Hematopoietic multipotent progenitor cell treated with erythropoietin and hydrocortisone succinate and interleukin-3 and kit ligand, for 8 days (in vitro differentiated cells): ENCODE measurements at regions not wholly inside any gene's neighbourhood (a gene's known extent, or its start where the extent isn't known, plus 50 kb on each side); places are given as distances from the start of the nearest gene placed in this dataset.

Experiments used
- DNase-seq: peaks from one replicate; pipeline ENCODE4 v3.0.0-alpha.2; 2015

DNA sequence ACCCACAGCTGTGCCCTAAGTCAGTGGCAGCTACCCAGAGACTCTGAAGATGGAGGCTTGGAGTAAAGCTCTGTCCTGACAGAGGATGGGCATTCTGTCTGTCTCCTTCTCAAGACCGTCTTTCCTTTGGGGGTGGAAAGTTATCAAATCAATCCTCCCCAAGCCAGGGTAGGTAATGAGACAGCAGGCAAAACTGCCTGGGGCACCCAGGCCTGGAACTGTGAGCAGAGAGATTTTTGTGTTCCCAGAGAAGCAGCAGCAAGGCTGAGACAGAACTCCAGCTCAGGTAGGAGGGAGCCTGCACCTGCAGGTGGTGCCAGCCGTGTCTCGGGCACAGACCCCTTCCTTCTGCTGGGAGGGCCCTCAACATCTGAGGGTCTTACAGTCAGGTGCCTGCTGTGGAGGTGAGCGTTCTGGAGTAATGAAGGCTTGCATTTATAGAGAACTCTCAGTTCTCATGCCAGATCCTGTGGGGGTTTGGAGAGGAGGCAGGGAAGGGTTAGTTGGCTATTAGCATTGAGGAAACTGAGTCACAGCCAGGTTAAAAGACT is 95.6 kb downstream of the RIPK4 start:
- no peak for DNase-seq

GRCh38 chr21:41670056-41670805 is 96.6 kb downstream of the RIPK4 start:
- DNase-seq: no peak

GRCh38 chr21:41669533-41669830 is 97.4 kb downstream of the RIPK4 start:
- no peak for DNase-seq

DNA sequence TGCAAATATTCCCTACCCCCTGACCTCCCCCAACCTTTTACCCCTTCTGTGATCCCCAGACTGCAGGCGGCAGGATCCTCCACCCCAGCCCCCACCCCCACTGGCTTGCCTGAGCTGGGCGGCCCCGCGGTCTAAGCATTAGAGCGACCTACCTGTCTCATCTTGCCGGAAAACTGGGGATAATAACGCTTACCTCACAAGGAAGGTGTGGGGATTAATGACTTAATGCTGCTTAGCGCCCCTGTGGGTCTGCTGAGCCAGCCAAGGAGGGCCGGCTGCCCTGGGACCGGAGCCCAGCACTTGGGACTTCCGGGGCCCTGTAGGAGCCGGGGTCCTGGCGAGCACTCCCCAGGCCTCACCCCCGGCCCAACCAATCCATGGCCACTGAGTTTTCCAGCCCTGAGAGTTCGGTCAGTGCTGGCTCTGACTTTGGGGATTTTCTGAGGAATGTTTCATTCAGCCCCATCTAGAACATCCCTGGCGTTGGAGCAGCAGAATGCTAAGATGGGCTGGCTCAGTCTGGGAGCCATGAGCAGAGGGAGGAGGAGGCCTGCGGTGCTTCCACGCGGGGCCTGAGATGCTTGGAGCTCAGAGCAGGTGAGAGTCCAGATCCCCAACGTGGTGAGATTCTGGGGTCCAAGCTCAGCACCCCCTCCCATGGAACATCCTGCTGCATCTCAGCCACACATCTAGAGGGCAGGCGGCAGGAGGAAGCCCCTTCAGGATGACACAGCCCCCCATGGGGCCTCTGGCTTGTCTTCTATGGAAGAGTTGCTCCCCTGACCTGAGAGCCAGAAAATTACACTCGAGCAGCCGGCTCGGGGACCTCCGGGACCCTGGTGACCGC is 97.9 kb downstream of the RIPK4 start:
- no peak for DNase-seq

DNA sequence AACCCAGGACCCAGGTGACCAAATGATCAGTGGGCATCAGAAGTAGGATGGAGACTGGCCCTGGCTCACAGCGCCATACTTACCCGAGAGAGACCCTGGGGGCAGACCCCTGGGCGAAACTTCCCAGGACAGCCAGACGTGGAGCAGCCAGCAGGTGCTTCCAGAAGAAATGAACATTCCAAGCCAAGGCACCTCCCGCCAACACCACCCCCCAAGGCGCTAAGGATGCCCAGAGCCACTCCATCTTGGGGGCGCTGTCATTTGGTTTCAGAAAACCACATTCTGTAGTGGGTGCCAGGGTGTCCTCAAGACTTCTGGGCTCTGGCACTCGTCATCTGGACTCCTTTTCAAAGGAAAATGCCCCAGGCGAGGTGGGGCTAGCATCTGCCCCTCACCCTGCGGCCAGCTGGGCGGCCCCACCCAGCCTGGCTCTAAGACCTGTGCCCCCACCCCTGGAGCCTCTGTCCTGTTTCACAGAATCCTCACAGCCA is 98.8 kb downstream of the RIPK4 start:
- no peak for DNase-seq

- no peak for DNase-seq
Measured at GRCh38 chr21:41667136-41667535, 99.7 kb downstream of the RIPK4 start.

DNA sequence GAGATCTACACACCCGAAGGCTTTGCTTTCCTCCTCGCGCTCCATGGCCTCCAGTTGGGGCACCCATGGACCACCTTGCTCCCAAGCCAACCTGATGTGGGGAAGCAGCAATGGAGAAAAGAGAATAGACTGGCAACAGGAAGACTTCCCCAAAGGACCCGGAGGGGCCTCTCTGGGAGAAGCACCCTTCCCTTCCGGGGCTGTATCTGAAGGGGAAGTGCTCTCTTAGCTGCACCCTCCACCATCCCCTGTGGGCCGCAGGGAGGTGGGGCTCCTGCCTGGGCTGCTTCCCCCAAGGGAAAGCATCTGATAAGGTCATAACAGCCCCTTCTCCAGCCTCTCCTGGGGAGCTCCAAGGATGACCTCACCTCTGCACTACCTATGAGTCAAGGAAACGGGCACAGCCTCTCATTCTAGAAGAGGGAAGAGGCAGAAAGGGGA is 100.2 kb downstream of the RIPK4 start:
- DNase-seq: no peak

- no peak for DNase-seq
Measured at GRCh38 chr21:41665766-41666595, 100.9 kb downstream of the RIPK4 start.

- no peak for DNase-seq
Measured at GRCh38 chr21:41664881-41665765, 101.7 kb downstream of the RIPK4 start.

DNA sequence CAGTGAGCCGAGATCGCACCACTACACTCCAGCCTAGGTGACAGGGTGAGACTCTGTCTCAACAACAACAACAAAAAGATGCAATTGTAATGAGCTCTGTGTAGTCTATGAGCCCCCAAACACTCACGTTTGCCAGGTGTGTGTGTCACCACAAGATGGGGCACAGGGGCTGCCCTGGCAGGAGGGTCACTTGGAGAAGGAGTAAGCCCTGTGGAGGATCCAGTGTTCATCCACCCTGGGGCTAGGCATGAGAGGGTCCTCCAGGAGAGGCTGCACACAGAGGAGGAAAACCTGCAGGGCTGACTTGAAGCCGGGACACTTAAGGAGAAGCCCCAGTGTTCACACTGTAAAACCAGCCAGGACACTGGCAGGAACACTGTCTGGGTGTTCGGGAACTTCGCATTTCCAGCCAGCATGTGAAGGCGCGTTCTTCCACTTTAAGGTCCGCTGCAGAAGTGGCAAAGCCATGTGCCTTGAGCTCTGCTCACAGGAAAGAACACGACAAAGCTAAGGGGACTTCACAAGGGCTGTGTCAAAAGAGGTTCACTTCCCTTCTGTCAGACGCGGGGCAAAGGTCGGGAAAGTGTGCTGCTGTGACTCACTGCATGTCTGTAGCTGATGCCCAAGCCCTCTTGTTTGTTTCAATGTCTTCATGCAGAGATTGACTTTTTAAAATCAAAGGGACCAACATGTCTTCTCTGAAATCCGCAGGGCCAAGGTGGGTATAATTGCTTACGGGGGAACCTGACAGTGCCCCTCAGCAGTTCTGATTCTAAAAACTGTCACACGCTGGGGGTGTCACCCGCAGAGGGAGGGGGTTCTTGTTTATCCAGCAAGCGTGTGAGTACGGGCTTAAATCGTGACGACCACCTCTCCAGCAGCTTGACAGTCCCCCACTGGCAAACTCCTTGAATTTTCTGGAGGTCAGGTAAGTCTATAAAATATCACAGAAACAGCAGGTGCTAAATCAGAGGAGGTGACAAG is 102.8 kb downstream of the RIPK4 start:
- DNase-seq: no peak

GRCh38 chr21:41662761-41663160 is 104.1 kb downstream of the RIPK4 start:
- no peak for DNase-seq

GRCh38 chr21:41662161-41662560 is 104.7 kb downstream of the RIPK4 start:
- no peak for DNase-seq

- no peak for DNase-seq
Measured at GRCh38 chr21:41660748-41661147, 106.1 kb downstream of the RIPK4 start.

GRCh38 chr21:41659791-41660560 is 106.9 kb downstream of the RIPK4 start:
- DNase-seq: no peak

GRCh38 chr21:41656946-41657525 is 109.8 kb downstream of the RIPK4 start:
- DNase-seq: no peak

GRCh38 chr21:41655259-41655658 is 111.6 kb downstream of the RIPK4 start:
- no peak for DNase-seq

GRCh38 chr21:41653954-41654491 is 112.8 kb downstream of the RIPK4 start:
- no peak for DNase-seq

DNA sequence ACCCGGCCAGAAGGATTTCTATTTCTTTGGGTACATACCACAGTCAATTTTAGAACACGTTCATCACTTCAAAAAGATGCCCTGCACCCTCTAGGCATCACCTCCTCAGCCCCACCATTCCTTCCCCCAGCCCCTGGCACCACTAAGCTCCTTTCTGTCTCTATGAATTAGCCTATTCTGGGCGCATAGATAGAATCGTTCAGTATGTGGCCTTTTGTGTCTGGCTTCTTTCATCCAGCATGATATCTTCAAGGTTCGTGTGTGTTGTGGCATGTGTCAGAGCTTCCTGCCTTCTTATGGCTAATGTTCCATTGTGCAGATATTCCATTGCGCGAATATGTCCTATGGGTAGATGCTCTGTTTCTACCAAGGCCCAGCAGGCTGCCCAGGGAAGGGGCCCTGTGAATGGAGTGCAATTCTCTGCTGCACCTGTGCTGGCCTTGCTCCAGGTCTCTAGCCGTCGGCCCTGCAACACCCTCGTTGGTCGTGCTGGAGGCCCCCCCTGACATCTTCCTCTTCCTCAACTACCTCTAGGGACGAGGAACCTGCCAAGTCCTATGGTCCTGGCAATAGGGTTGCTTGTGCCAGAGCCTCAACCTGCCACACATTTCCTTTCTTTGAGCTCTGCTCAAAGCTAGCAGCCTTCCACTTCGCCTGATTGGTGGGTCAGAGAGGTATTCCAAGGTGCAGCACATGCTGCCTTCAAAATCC is 113.5 kb downstream of the RIPK4 start:
- no peak for DNase-seq
